HFFc6 (cell line): ENCODE measurements at regions not wholly inside any gene's neighbourhood (a gene's known extent, or its start where the extent isn't known, plus 50 kb on each side); places are given as distances from the start of the nearest gene placed in this dataset.
A peak's percentile ranks its signal among the peaks of the same experiment; 100 is the strongest.

Source experiments
- DNase-seq: peaks from one replicate; pipeline ENCODE4 v3.0.0-alpha.2; 2018
- H3K27ac Mint-ChIP-seq: 2 replicates; pipeline ENCODE4 v1.8.0; 2020; ENCODE audit warnings: mild to moderate bottlenecking, mixed read lengths
- H3K27me3 Mint-ChIP-seq: 2 replicates; pipeline ENCODE4 v1.8.0; 2021; ENCODE audit warnings: mild to moderate bottlenecking, moderate library complexity, mixed read lengths; ENCODE audit not compliant: insufficient read depth
- H3K36me3 Mint-ChIP-seq: 2 replicates; pipeline ENCODE4 v1.8.0; 2021; ENCODE audit warnings: low read depth, mixed read lengths
- H3K4me1 Mint-ChIP-seq: 2 replicates; pipeline ENCODE4 v1.8.0; 2020; ENCODE audit warnings: low read depth, mixed read lengths
- H3K4me3 Mint-ChIP-seq: 2 replicates; pipeline ENCODE4 v1.8.0; 2020; ENCODE audit warnings: mild to moderate bottlenecking, moderate library complexity, mixed read lengths
- H3K9me3 Mint-ChIP-seq: 2 replicates; pipeline ENCODE4 v1.8.0; 2020; ENCODE audit warnings: mild to moderate bottlenecking, mixed read lengths
- TF ChIP-seq, protein P1 (sequence below): fragments of 200-600 bp; sonication (generic); IDR thresholded peaks from 2 replicates; pipeline ENCODE4 v1.5.0; 2021; ENCODE audit warnings: antibody characterized with exemption, mild to moderate bottlenecking

DNA sequence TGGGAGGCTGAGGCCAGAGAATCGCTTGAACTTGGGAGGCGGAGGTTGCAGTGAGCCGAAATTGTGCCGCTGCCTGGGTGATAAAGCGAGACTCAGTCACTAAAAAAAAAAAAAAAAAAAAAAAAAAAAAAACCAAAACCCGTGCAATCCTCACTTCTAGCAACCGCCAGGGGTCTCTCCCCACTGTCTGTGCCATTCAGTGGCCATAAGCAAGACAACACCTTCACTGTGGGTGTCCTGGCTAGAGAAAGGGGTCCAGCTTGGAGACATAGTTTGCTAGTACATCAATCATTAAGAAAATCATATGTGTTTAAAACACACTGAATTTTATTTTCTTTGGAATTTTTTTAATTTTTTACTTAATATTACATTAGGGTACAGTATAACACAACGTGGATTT, 68.2 kb downstream of the RASL11A start:
- peaks cover 8% of the 10 kb centered on the region for H3K4me1 Mint-ChIP-seq
- H3K36me3 Mint-ChIP-seq, result no peaks in the 10 kb centered on the region

DNA sequence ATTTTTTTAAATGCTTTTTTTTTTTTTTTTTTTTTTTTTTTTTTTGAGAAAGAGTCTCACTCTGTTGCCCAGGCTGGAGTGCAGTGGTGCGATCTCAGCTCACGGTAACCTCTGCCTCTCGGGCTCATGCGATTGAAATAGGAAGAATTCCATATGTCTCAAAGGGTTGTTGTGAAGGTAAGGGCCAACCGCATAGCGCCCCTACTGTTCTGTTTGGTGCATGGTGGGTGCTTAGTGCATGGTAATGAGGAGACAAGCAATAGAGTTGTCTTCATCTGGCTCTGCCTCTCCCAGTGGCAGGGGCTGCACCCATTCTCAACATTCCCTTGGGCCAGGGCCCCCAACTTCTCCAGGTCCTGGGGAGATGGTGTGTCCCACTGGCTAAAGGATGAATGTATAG, 68.7 kb downstream of the RASL11A start:
- Mint-ChIP-seq H3K27ac (no peak overlapping the region), H3K9me3 (no peaks in the 10 kb centered on the region), H3K27me3 (peaks cover 46% of the 10 kb centered on the region), H3K36me3 (no peaks in the 10 kb centered on the region), H3K4me1 (peaks cover 8% of the 10 kb centered on the region), H3K4me3 (no peak overlapping the region)
- DNase-seq, result no peak
- TF ChIP-seq, protein P1, sequence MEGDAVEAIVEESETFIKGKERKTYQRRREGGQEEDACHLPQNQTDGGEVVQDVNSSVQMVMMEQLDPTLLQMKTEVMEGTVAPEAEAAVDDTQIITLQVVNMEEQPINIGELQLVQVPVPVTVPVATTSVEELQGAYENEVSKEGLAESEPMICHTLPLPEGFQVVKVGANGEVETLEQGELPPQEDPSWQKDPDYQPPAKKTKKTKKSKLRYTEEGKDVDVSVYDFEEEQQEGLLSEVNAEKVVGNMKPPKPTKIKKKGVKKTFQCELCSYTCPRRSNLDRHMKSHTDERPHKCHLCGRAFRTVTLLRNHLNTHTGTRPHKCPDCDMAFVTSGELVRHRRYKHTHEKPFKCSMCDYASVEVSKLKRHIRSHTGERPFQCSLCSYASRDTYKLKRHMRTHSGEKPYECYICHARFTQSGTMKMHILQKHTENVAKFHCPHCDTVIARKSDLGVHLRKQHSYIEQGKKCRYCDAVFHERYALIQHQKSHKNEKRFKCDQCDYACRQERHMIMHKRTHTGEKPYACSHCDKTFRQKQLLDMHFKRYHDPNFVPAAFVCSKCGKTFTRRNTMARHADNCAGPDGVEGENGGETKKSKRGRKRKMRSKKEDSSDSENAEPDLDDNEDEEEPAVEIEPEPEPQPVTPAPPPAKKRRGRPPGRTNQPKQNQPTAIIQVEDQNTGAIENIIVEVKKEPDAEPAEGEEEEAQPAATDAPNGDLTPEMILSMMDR, result peak; percentile 71

More for the DNA sequence above, 68.2 kb downstream of the RASL11A start:
- Mint-ChIP-seq H3K27me3 (peaks cover 41% of the 10 kb centered on the region), H3K9me3 (no peaks in the 10 kb centered on the region), H3K27ac (no peak overlapping the region), H3K4me3 (no peak overlapping the region)
- no peak for DNase-seq
- TF ChIP-seq, protein P1, result peak; percentile 49; the same call in 1 of the 2 replicates

DNA sequence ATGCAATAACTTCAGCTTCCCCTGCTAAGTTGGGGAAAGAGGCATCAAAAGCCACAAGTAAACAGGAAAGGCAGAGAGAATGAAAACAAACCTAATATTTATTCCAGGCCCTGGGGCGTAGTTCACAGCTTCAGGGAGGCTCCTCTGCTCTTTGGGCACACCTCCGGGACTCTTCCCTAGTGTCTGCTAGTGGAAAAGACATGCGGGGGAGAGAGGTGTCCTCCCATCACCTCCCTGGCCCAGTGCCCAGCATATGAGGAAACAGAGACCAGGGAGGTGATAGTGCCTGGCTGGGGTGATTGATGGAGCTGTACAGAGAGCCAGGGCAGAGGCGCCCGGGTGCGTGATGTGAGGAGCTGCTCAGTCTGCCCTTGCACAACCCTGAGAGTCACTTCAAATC, 71.0 kb downstream of the RASL11A start:
- Mint-ChIP-seq H3K4me3 (no peak overlapping the region), H3K4me1 (no peaks in the 10 kb centered on the region), H3K36me3 (no peaks in the 10 kb centered on the region), H3K27ac (no peak overlapping the region), H3K9me3 (no peaks in the 10 kb centered on the region), H3K27me3 (peaks cover 50% of the 10 kb centered on the region)
- TF ChIP-seq, protein P1, result no peak
- DNase-seq, result no peak

DNA sequence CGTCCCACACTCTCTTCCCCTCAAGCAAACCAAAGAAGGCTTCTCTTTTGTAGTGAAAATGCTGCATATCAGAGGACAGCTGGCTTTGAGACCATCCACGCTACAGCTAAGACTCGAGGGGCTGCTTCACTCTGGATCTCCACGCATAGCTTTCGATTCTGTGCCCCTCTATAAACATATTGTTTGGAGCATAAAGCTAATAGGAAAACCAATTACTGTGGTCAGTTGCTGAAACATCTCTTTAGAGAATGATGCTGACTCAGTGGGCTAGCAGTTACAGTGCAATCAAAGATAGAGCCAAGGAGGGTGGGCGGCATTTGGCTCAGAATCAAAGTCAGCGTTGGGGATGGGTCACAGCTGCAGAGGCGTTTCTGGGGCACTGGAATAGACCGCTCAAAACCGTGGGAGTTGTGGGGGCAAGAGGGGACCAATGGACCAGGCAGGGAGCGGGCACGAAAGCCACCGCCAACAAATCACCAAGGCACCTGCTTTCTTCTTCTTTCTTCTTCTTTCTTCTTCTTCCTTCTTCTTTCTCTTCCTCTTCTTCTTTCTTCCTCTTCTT, 76.7 kb downstream of the RASL11A start:
- H3K27me3 Mint-ChIP-seq, result peaks cover 43% of the 10 kb centered on the region
- H3K36me3 Mint-ChIP-seq, result peaks cover 5% of the 10 kb centered on the region; the same call in 1 of the 2 replicates
- DNase-seq, result no peak
- H3K4me3 Mint-ChIP-seq, result no peak overlapping the region
- H3K9me3 Mint-ChIP-seq, result peaks cover 14% of the 10 kb centered on the region
- H3K27ac Mint-ChIP-seq, result no peak overlapping the region
- TF ChIP-seq, protein P1, result no peak
- H3K4me1 Mint-ChIP-seq, result peaks cover 10% of the 10 kb centered on the region

DNA sequence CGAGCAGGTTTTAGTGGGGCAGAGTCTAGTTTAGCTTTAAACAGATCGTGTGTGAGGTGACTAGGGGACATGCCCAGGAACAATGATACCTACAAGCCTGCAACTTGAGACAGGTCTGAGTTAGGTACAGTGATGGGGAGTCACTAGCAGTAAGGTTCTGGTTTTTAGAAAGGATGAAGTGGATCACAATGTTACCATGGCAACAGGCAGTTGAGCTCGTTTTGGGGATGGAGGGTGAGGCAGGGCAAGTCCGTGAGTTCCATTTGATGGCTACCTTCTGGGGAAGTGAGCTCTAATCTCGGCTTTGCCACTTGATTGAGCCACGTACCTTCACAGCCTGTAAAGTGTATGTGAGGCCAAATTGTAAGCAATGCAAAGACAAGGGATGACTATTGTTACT, 76.0 kb upstream of the GTF3A start:
- peaks cover 14% of the 10 kb centered on the region for H3K9me3 Mint-ChIP-seq
- peaks cover 5% of the 10 kb centered on the region; the same call in 1 of the 2 replicates for H3K36me3 Mint-ChIP-seq
- H3K27me3 Mint-ChIP-seq, result peaks cover 32% of the 10 kb centered on the region
- H3K27ac Mint-ChIP-seq, result no peak overlapping the region
- peaks cover 21% of the 10 kb centered on the region for H3K4me1 Mint-ChIP-seq
- no peak overlapping the region for H3K4me3 Mint-ChIP-seq
- DNase-seq, result no peak
- TF ChIP-seq, protein P1, result no peak
